GM12891 (cell line): ENCODE measurements at regions not wholly inside any gene's neighbourhood (a gene's known extent, or its start where the extent isn't known, plus 50 kb on each side); places are given as distances from the start of the nearest gene placed in this dataset.

ENCODE experiments used
- POLR2A ChIP-seq: IDR thresholded peaks from 2 replicates; pipeline ENCODE4 v1.6.1; 2011; ENCODE audit warnings: low read depth, low read length, control low read depth
- POU2F2 ChIP-seq: IDR thresholded peaks from 2 replicates; pipeline ENCODE4 v1.6.1; 2011; ENCODE audit warnings: low read depth, mild to moderate bottlenecking, control low read depth, low read length, moderate library complexity
- SPI1 ChIP-seq: IDR thresholded peaks from 2 replicates; pipeline ENCODE4 v1.6.1; 2011; ENCODE audit warnings: low read depth, low read length, control low read depth

DNA sequence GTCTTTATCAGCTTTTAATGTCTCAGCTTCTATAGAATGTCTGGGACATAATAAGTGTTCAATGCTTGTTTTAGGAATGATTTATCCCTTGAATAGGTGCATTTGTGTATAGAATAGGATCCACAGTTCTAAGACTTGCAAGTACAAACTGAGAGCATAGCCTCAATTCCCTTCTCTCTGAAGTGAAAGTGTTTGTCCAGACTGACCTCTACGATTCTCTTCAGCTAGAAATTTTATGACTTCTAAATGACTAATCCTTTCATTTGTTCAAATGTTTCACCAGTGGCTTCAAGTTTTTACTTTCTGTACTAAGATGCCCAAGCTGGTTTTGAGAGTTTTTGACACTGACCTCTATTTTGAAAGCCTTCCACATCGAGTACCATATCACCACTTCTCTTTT lies 608.2 kb upstream of the ADGRL4 start:
- TF ChIP-seq POLR2A: no peak
- TF ChIP-seq SPI1: no peak
- TF ChIP-seq POU2F2: no peak
